Activated naive CD4-positive, alpha-beta T cell treated with anti-CD3 and anti-CD28 coated beads, Interleukin-2, amount 50 U/mL, for 16 hours (primary cell): ENCODE measurements at regions not wholly inside any gene's neighbourhood (a gene's known extent, or its start where the extent isn't known, plus 50 kb on each side); places are given as distances from the start of the nearest gene placed in this dataset.

Experiments
- DNase-seq: peaks from one replicate; pipeline ENCODE4 v3.0.0-alpha.2; 2020

DNA sequence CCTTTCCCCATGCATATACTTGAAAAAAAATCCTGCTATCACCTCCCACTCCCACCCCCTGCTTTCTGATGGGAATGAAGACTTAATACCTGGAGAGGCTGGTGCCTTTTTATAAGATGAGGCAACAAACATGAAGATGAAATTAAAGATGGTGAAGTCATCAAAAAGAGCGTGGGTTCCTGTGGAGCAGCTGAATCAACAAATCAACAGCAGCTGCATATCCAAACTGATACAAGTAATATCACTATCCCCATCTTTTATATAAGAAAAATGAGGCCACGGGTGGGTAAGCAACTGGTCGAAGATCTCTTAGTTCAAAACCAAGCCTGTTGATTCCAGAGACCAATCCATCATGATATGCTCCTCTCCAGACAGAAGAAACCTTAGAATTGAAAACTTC, 268.5 kb downstream of the ENC1 start:
- no peak for DNase-seq

DNA sequence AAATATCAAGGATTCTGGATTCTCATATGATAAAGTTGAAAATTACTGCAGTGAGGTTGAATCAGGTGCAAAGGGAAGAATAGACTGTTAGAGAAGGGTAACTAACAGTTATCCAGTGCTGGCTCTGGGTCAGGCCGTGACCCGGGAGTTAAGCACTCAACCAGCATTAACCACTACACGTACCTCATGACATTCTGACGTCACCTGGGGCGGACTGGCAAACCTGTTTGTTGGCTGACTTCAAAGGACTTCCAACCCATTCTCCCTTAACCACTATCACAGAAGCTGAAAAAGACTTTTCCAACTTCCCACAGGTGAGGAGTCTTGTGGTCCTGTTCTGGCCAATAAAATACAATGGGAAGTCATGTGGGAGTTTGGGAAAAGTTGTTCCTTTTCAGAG, 268.9 kb downstream of the ENC1 start:
- DNase-seq, result no peak

DNA sequence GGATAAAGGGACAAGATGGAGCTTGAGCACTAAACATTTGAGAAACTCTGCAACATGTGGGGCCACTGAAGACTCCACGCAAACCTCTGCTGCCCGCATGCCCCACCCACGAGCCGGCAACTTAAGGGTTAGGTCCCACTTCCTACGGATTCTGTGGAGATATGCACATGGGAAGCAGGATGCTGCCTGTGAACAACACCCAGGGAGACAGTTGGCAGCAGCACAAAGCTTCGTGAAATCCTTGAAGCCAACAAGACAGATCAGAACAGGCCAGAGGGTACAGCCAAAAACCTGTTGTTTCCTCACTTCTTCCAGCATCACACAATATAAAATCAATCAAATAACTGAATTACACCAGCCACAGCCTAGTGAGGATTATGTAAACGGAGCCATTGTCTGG, 270.4 kb downstream of the ENC1 start:
- DNase-seq, result no peak

GRCh38 chr5:74369173-74369572, 271.4 kb downstream of the ENC1 start:
- DNase-seq, result no peak

GRCh38 chr5:74367934-74368333, 272.6 kb downstream of the ENC1 start:
- DNase-seq, result no peak

DNA sequence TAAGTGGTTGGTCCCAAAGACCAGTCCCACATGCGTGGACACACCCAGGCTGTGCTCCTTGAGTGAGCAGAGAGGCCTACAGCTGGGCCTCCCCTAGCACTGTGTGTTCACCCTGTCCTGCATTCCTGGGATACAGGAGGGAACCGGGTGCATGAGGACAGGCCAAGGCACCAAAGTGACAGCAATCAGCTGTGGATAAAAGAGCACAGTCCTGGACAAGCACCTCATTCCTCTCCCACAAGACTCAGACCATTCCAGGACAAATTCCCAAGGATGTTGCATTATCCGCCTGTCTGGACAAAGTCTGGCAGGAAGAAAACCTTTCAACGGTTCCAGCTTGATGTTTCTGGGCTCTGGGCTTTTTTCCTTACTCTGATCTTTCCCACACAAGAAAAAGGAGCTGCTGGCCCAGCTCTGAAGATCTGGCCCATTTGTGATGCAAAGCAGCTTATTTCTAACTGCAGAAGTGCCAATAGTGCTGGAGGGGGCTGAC, 273.2 kb downstream of the ENC1 start:
- DNase-seq, result no peak

GRCh38 chr5:74365723-74366122, 274.8 kb downstream of the ENC1 start:
- no peak for DNase-seq

GRCh38 chr5:74364507-74364906, 276.0 kb downstream of the ENC1 start:
- DNase-seq, result no peak

GRCh38 chr5:74363603-74364205, 276.8 kb downstream of the ENC1 start:
- no peak for DNase-seq

GRCh38 chr5:74361406-74362358, 278.8 kb downstream of the ENC1 start:
- DNase-seq, result no peak

- DNase-seq, result no peak
Measured at GRCh38 chr5:74360535-74361210, 279.9 kb downstream of the ENC1 start.

DNA sequence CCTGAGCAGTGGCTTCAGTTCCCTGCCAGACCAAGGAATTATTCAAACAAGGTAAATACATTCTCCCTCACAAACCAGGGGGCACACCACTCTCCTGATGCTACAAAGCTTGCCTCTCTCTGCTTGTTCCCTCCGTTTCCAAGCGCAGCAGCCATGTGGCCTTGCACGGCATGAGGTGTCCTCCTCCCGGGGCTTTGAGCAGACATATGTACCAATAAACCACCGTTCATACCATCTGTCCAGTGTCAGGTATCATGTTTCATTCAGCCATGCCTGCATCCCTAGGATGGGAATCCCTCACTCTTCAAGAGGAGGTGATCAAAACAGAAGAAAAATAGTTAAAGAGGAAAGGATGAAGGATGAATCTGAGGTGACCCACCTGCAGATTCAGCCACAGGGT, 282.7 kb downstream of the ENC1 start:
- no peak for DNase-seq

DNA sequence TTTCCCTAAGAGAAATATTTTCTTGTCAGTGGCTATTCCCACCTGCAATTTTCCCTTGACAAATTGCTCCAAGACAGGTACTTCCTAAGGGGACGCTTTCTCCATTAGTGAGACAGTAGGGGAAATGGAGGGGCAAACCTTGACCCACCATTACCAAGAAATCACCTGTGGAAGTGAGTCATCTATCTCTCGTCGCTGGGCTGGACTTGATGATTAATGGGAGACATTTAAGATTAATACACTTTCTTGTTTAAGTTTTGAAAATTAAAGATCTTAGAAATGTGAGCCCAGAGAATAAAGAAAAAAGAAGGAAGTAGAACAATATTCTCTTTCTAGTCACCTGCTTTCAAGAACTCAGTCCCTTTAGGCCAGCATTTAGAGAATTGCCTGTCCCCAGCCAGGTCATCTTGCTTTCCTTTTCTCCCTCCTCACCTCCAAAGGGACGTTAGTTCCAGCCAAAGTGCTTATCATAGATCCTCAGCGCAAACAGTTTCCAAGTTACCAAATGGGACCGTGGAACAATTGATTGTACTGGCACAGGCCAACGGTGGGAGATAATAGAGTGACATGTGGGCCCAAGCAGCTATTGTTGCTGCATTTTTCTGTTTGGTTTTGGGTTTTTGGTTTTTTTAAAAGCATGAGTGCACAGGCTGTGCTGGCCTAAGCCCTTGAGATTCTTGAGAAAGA, 284.4 kb downstream of the ENC1 start:
- no peak for DNase-seq

DNA sequence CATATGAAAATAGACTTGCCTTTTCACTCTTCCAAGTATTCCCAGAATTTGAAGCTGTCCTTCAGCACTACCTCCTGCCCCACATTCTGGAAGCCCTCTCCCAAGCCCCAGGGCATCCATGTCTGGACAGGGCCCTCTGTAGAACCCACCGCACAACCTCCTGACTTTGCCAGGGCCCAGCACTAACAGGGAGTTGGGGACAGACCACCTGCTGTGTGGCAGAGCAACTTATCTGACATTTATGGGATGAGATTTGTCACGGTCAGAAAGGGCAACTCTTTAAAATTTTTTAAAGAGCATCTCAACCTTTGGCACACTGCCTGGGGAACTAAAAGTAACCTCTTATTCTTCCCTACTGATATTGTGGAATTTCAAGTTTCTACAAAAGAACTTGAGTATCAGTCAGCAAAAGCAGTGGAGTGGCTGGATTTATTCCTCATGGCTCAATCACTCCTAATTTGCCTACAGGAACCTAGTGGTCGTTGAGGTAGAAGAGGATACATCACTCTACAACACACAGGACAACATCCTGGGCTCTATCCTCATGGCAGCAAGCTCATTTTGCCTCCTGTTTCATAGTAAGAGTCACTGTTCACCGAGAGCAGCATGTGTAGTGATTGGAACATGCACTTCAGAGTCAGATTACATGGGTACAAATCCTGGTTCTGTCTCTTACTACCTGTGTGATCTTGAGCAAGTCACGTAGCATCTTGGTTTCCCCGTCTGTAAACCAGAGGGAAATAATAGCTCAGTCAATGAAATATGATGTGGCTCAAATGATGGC, 285.3 kb downstream of the ENC1 start:
- DNase-seq, result no peak

DNA sequence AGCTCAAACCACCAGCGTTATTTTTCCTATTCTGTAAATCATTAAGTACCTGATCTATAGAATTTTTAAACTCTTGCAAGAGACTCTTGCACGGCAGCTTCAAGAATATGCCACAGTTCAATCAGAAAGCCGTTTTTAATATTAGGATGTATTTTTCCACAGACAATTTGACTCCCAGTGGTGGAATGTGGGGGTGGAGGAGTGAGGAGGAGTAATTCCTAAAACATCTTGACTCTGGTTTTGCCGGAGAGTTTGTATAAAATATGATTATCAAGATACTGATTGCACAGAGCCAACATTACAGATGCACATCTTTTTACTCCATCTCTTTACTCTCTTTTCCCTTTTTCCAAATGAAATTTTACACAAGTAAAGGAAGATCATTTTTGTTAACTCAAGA, 288.3 kb downstream of the ENC1 start:
- no peak for DNase-seq

DNA sequence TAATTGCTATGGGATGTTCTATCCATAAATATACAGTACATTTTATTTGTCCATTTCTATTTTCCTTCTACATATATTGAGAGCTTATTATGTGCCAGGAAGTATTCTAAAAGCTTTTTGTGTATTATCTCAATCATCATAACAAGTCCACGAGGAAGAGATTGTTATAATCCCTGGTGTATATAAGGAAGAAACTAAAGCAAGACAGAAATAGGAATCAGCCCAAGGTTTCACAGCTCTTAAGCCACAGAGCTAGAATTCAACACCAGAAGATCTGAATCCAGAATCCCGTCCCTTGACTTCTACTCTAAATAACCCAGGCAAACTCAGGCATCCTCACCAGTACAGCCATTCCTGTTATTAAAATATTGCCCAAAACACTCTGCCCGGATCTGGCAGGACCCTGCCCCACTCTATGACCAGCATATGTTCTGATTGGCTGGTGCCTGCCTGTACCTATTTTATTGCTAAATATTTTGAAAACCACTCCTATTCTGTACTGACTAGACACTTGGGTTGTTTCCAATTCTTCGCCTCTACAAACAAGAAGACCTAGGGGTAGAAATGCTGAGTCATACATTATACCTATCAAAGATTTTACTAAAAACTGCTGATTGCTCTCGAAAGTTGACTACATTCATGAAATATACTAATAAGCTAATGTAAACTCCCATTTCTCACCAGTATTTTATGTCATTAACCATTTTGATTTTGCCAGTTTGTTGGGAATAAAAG, 297.4 kb downstream of the ENC1 start:
- no peak for DNase-seq

GRCh38 chr5:74342182-74342581, 298.3 kb downstream of the ENC1 start:
- no peak for DNase-seq

- DNase-seq, result no peak
Measured at GRCh38 chr5:74341221-74341620, 299.3 kb downstream of the ENC1 start.

DNA sequence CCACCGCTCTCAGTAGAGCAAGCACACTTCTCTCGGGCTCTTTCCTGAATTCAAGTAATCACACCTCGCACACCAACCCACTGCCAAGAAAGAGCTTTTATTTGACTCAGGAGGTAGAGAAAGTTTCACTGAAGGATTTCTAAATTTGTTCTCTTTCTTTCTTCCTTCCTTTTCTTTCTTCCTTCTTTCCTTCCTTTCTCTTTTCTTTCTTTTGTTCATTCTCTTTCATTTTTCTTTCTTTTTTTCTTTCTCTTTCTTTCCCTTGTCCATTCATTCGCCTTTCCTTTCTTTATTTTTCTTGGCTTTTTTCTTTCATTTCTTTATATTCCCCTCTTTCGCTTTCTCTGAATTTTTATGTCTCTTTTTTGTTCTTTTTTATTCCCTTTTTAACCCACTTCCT, 300.1 kb downstream of the ENC1 start:
- no peak for DNase-seq

DNA sequence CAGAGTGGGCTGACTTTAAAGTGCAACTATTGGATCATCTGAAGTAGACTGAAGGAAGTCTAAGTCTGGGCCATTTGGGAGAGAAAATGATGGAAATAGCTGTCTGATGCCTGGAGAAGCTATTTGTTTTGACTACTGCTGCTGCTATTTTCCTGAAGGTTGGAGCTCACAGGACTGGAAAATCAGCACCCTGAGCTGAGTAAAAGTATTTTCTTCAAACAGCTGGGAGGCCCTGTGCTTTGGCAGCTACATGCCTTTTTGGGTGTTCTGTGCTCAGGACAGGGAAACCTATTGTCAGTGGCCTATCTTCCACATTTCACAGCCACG, 302.6 kb downstream of the ENC1 start:
- no peak for DNase-seq

DNA sequence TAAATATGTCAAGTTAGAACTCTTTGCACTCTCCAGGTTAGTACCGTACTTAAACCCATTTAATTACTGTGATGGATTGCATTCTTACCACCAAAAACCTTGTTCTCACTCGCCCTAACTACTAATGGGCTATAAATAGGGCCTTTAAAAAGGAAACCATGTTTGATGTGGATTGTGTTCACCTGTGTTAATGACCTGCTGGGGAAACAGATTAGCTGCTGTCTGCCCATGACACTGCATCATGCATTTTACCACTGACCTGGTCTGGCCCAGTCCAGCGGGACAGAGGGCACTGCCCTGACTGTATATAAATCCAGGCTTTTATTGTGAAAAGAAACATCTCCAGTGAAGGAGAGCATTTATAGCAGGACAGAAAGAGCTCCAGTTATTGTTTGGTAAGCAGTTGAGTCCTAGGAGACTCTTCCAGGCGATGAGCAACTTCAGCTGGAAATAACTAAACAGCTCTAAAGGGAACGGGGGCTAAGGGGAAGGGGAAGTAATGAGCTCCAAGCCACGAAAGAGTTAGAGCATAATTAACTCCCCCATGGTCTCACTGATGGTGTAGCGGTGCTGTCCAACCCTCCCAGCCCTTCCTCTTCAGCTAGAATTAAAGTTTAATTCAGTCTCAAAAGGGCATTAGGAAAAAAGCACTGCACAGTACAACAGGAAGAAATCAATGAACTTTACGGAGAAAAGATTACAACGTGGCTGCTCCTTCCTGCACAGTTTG, 303.1 kb downstream of the ENC1 start:
- no peak for DNase-seq
